NCI-H526 (cell line): ENCODE measurements at regions not wholly inside any gene's neighbourhood (a gene's known extent, or its start where the extent isn't known, plus 50 kb on each side); places are given as distances from the start of the nearest gene placed in this dataset.
"Not testable (repeated sequence)": the region's sequence is repeated elsewhere in the genome, so short reads cannot be mapped to it uniquely, and the experiment has no call there.

ENCODE experiments used
- DNase-seq, 2 experiments: peaks; one replicate each; lab custom pipeline; 2025; lab: John Stamatoyannopoulos, UW

DNA sequence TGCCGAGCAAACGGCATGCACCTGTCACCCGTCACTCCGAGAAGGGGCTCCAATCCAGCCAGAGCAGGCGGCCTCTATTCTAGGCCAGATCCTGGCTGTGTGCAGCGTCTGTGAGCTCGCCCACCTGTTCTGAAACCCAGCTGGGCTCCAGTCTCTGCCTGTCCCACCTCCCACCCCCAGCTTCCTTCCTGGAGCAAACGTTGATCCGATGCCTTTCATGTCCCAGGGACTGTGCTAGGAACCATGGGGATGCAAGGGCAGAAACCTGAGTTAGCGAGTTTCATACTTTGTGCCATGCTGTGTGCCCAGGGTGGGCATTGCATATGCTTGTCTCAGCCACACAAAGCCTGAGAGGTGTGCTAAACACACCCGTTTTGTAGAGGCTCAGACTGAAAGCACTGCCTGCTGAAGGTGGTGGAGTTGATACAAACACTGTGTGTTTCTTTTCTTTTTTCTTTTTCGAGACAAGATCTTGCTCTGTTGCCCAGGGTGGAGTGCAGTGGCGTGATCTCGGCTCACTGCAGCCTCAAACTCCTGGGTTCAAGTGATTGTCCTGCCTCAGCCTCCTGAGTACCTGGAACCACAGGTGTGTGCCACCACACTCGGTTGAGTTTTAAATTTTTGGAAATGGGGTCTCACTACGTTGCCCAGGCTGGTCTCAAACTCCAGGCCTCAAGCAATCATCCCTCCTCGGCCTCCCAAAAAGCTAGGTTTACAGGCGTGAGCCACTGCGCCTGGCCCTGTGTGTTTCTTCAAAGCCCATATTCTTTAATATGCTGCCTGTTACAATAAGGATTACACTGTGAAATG is 84.1 kb upstream of the MED13L start:
- peak; percentile 33 to 68 for DNase-seq

DNA sequence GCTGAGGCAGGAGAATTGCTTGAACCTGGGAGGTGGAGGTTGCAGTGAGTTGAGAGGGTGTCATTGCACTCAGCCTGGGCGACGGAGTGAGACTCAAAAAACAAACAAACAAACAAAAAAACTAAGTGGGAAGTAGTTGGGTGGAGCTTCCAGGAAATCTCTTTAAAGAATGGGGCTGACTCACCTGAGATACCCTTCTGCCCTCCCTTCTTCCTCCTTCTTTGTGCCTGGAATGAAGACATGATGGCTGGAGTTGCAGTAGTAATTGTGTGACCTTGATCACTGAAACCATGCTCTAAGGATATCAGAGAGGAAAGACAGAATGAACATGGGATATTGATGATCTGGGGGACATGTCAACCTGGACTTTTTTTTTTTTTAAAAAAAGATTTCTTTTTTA is 87.6 kb upstream of the MED13L start:
- DNase-seq, result no peak

DNA sequence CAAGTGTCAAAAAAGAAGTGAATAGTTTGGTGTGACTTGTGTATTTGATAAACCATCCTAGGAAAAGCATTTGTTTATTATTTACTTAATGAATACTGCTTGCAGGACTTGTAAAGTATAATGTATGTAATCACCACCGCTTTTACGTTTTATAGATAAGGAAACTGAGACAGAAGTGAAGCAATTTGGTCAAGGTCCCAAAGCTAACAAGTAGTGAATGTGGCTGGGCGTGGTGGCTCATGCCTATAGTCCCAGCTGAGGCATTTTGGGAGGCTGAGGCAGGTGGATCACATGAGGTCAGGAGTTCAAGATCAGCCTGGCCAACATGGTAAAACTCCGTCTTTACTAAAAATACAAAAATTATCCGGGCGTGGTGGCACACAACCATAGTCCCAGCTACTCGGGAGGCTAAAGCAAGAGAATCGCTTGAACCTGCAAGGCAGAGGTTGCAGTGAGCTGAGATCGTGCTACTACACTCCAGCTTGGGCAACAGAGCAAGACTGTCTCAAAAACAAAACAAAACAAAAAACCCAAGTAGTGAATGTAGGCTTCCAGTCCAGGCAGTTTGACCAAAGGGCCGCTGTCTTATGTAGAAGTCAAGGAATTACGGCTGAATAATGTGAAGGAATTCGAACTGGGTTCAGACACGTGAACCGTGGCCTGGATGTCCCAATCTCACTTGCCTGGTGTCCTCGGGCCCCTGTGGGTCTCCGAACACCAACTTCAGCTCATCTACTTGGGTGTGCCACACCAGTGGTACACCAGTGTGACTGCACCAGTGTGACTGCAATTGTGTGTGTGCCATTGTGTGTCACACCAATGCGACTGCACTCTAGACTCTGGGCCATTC is 88.3 kb upstream of the MED13L start:
- DNase-seq, result no peak

DNA sequence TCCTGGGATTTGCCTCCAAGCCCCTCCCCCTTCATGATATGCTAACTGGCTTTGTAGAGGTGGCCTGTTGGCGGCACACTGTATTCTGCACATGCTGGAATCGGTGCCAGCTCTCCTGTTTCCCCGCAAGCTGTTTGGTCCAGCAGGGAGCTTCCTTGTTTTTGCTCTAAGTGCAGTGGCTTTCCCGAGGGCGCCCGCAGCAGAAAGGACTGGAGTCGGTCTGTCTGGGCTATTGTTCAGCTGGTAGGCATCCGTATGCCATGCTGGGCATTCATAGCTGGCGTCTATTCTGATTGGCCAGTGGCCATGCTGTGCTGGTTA is 88.9 kb upstream of the MED13L start:
- peak; percentile 41 to 69 for DNase-seq

DNA sequence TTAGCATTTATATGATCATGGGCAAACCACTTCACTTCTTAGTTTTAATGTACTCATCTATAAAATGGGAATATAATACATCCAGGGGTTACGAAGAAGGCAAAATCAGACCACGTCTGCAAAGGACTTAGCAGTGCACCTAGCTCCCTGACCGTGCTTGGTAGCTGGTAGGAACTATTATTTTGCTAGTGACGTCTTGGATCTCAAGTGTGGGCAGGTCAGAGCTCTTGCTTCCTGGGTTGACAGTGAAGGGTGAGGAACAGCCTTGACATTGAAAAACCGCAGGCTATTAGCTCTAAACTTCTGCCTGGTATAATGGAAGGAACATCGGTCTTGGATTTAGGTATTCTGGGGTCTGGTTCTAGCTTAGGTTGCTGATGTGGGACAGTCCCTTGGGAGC is 89.3 kb upstream of the MED13L start:
- no peak for DNase-seq

- no peak for DNase-seq
These were observed 91.0 kb upstream of the MED13L start for GRCh38 chr12:116368196-116369194.

DNA sequence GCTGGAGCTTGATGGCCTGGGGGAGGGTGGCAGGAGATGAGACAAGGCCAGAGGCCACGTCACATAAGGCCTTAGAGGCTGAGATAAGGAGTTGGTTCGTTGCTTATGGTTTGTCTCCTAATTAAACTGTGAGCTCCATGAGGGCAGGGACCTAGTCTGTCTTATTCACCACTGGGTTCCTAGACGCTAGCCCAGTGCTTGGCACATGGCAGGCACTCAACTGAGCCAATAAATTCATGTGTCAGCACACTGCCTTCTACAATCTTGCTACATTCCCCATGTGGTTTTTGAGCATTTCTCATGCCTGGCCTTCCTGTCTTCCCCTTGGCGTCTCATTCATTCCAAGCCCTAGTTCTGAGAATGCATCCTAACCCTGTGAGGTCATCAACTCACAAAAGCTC is 92.5 kb upstream of the MED13L start:
- DNase-seq, result no peak

DNA sequence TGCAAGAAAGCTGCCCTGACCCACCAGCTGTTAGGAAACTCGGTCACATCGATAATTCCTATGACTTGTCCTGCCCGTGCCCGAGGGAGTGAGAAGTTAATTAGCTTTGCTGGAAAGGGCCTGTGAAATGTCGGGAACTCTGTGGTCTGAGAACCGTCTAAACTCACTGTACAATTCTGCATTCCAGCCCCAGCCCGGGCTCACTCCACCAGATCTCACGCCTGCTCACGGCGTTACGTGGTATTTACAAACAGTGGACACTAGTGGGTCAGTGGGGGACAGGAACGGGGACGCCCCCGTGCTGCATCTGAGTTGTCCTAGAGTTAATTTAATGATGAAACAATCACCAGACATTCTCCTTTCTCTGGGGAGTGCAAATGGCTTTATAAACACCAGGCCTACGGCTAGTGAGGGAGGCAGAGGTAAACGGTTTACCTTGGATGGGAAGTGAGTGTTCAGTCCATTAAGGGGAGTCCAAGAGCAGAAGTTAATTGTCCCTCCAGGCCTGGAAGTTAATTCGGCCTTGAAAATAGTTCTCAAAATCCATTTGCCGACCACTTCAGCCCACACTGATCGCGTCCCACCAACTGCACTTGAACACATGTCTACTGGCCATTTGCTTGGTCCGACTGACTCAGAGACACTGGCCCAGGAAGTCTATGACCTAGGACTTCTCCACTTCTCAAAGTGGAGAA is 93.5 kb upstream of the MED13L start:
- DNase-seq, result no peak

DNA sequence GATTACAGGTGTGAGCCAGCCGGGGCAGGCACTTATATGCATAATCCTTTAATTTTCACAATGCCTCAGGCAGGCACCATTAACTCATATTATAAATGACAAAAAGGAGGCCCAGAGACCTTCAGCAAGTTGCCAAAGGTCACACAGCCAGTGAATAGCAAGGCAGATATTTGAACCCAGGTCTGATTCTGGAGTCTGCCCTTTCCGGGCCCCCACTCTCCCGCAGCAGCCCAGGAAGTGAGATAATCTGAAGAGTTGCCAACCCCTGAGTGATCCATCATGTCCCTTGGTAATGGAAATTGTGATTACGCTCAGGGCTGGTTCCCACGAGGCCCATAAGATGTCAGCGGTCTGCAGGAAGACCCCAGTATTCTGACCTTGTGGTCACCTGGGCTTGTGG is 95.3 kb upstream of the MED13L start:
- no peak for DNase-seq

GRCh38 chr12:116373572-116374206 is 96.2 kb upstream of the MED13L start:
- DNase-seq, result no peak

- no peak for DNase-seq
These were observed 96.7 kb upstream of the MED13L start for GRCh38 chr12:116374207-116374606.

DNA sequence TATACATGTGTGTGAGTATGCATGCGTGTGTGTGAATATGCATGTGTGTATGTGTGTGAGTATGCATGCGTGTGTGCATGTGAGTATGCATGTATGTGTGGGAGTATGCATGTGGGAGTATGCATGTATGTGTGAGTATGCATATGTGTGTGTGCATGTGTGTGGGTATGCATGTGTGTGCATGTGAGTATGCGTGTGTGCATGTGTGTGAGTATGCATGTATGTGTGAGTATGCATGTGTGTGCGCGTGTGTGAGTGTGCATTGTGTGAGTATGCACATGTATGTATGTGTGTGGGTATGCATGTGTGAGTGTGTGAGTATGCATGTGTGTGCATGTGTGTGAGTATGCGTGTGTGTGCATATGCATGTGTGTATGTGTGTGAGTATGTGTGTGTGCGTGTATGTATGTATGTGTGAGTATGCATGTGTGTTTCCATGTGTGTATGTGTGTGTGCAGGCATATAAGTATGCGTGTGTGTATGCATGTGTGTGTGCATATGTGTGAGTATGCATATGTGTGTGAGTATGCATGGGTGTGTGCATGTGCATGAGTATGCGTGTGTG is 97.9 kb upstream of the MED13L start:
- no peak for DNase-seq

- no peak for DNase-seq
These were observed 99.1 kb upstream of the MED13L start for GRCh38 chr12:116376354-116377193.

DNA sequence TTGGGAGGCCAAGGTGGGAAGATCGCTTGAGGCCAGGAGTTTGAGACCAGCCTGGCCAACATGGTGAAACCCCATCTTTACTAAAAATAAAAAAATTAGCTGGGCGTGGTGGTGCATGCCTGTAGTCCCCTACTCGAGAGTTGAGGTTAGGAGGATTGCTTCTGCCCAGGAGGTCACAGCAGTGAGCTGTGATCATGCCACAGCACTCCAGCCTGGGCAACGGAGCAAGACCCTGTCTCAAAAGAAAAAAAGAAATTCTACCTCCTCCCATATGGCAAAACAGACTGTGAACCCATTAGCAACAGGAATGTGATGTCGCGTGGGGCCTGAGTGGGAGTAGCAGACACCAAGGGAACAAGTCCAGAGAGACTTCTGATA is 99.7 kb upstream of the MED13L start:
- DNase-seq, result not testable (repeated sequence)

GRCh38 chr12:116378002-116378401 is 100.5 kb upstream of the MED13L start:
- DNase-seq, result no peak

DNA sequence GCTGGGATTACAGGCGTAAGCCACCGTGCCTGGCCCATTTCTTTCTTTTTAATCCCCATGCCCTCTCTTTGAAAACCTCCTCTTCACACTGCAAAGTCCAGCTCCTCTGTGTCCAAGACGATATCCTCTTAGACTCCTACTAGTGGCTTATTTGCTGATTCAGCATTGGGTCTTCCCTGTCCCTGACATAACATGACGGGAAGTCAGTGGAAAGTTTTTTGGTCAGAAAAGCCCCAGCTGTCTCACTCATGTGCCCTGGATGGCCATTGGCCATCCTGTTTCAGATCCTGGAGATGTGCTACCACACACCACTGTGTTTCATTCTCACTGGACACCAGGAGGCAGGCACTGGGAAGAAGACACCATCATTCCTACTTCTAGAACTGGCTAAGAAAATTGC is 102.6 kb upstream of the MED13L start:
- DNase-seq, result no peak

DNA sequence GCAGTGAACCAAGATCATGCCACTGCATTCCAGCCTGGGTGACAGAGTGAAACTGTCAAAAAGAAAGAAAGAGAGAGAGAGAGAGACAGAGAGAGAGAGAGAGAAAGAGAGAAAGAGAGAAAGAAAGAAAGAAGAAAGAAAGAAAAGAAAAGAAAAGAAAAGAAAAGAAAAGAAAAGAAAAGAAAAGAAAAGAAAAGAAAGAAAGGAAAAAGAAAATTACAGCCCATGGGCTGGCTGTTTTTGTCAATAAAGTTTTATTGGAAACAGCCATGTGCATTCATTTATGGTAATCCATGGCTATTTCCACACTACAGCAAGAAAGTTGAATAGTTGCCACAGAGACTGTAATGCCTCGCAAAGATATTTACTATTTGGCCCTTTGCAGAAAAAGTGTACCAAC is 103.2 kb upstream of the MED13L start:
- DNase-seq, result not testable (repeated sequence)

- DNase-seq, result no peak
These were observed 103.8 kb upstream of the MED13L start for GRCh38 chr12:116381240-116381743.
